HG03469 (cell line): ENCODE measurements at regions not wholly inside any gene's neighbourhood (a gene's known extent, or its start where the extent isn't known, plus 50 kb on each side); places are given as distances from the start of the nearest gene placed in this dataset.

ENCODE experiments used
- ATAC-seq: cut with Tn5 transposase; IDR thresholded peaks from one replicate; pipeline ENCODE4 v1.9.1; 2021; ENCODE audit warnings: mild to moderate bottlenecking, moderate library complexity, moderate number of reproducible peaks; ENCODE audit not compliant: unreplicated experiment

- no peak for ATAC-seq
These were observed 445.2 kb downstream of the ZSWIM6 start for GRCh38 chr5:61777292-61777691.

- ATAC-seq = no peak
These were observed 447.7 kb downstream of the ZSWIM6 start for GRCh38 chr5:61779743-61780142.

GRCh38 chr5:61783481-61783880 is 451.4 kb downstream of the ZSWIM6 start:
- no peak for ATAC-seq

- ATAC-seq = no peak
These were observed 452.3 kb downstream of the ZSWIM6 start for GRCh38 chr5:61784341-61784740.

- no peak for ATAC-seq
These were observed 456.5 kb downstream of the ZSWIM6 start for GRCh38 chr5:61788548-61788947.

- no peak for ATAC-seq
These were observed 457.9 kb downstream of the ZSWIM6 start for GRCh38 chr5:61790007-61790406.

GRCh38 chr5:61790678-61791077 is 458.6 kb downstream of the ZSWIM6 start:
- peak; percentile 79 for ATAC-seq

- ATAC-seq = no peak
These were observed 464.7 kb downstream of the ZSWIM6 start for GRCh38 chr5:61796773-61797172.

- no peak for ATAC-seq
These were observed 468.4 kb downstream of the ZSWIM6 start for GRCh38 chr5:61800450-61800849.

GRCh38 chr5:61801174-61801573 is 469.1 kb downstream of the ZSWIM6 start:
- ATAC-seq = no peak

GRCh38 chr5:61802456-61802855 is 470.4 kb downstream of the ZSWIM6 start:
- ATAC-seq = no peak

GRCh38 chr5:61805101-61805500 is 473.0 kb downstream of the ZSWIM6 start:
- ATAC-seq = no peak

GRCh38 chr5:61806491-61807020 is 474.5 kb downstream of the ZSWIM6 start:
- ATAC-seq = no peak

- no peak for ATAC-seq
These were observed 476.0 kb downstream of the ZSWIM6 start for GRCh38 chr5:61808091-61808490.

GRCh38 chr5:61808909-61809308 is 476.9 kb downstream of the ZSWIM6 start:
- ATAC-seq = no peak

- ATAC-seq = no peak
These were observed 477.6 kb downstream of the ZSWIM6 start for GRCh38 chr5:61809651-61810050.

- no peak for ATAC-seq
These were observed 479.0 kb downstream of the ZSWIM6 start for GRCh38 chr5:61811052-61811451.

GRCh38 chr5:61813361-61813760 is 481.3 kb downstream of the ZSWIM6 start:
- ATAC-seq = no peak

- no peak for ATAC-seq
These were observed 483.3 kb downstream of the ZSWIM6 start for GRCh38 chr5:61815339-61815738.

- no peak for ATAC-seq
These were observed 484.1 kb downstream of the ZSWIM6 start for GRCh38 chr5:61816146-61816545.

GRCh38 chr5:61816585-61817450 is 484.8 kb downstream of the ZSWIM6 start:
- ATAC-seq = no peak

GRCh38 chr5:61817472-61818326 is 485.6 kb downstream of the ZSWIM6 start:
- no peak for ATAC-seq
